H9 (cell line): ENCODE measurements at regions not wholly inside any gene's neighbourhood (a gene's known extent, or its start where the extent isn't known, plus 50 kb on each side); places are given as distances from the start of the nearest gene placed in this dataset.

Experiments used
- DNase-seq: peaks from one replicate; pipeline ENCODE4 v3.0.0-alpha.2; 2017
- H2AFZ ChIP-seq: one replicate; pipeline ENCODE4 v1.6.1; 2013; ENCODE audit warnings: mild to moderate bottlenecking, low read length, control low read depth, moderate library complexity
- H2AK5ac ChIP-seq: 2 replicates; pipeline ENCODE4 v1.6.1; 2013; ENCODE audit warnings: low read length, control low read depth, mixed read lengths; ENCODE audit not compliant: insufficient read length
- H2BK120ac ChIP-seq: one replicate; pipeline ENCODE4 v1.6.1; 2013; ENCODE audit warnings: low read depth, mild to moderate bottlenecking, low read length, control low read depth, inconsistent platforms; ENCODE audit not compliant: poor library complexity, severe bottlenecking
- H2BK12ac ChIP-seq: 2 replicates; pipeline ENCODE4 v1.6.1; 2013; ENCODE audit warnings: low read length, control low read depth, mixed read lengths, low read depth; ENCODE audit not compliant: insufficient read length
- H2BK15ac ChIP-seq: 2 replicates; pipeline ENCODE4 v1.6.1; 2013; ENCODE audit warnings: low read depth, low read length, control low read depth
- H2BK20ac ChIP-seq: one replicate; pipeline ENCODE4 v1.6.1; 2013; ENCODE audit warnings: low read depth, mild to moderate bottlenecking, low read length, control low read depth, inconsistent platforms; ENCODE audit not compliant: poor library complexity, severe bottlenecking
- H2BK5ac ChIP-seq: 2 replicates; pipeline ENCODE4 v1.6.1; 2013; ENCODE audit warnings: low read length, control low read depth, mixed read lengths; ENCODE audit not compliant: insufficient read length
- H3K14ac ChIP-seq: 2 replicates; pipeline ENCODE4 v1.6.1; 2013; ENCODE audit warnings: low read length, control low read depth; ENCODE audit not compliant: insufficient read depth
- H3K18ac ChIP-seq: 2 replicates; pipeline ENCODE4 v1.6.1; 2013; ENCODE audit warnings: low read depth, mild to moderate bottlenecking, mixed read lengths, low read length, control low read depth; ENCODE audit not compliant: insufficient read length
- H3K23ac ChIP-seq: 2 replicates; pipeline ENCODE4 v1.6.1; 2013; ENCODE audit warnings: low read length, control low read depth, mixed read lengths, low read depth; ENCODE audit not compliant: insufficient read length
- H3K23me2 ChIP-seq: 2 replicates; pipeline ENCODE4 v1.6.1; 2013; ENCODE audit warnings: low read depth, mild to moderate bottlenecking, mixed read lengths, low read length, control low read depth; ENCODE audit not compliant: insufficient read length, poor library complexity, severe bottlenecking
- H3K27ac ChIP-seq: 2 replicates; pipeline ENCODE4 v1.5.1; 2013; ENCODE audit warnings: low read length, control low read depth, mixed read lengths, low read depth; ENCODE audit not compliant: insufficient read length
- H3K27me3 ChIP-seq: 2 replicates; pipeline ENCODE4 v1.6.1; 2013; ENCODE audit warnings: low read length, control low read depth, inconsistent platforms; ENCODE audit not compliant: insufficient read depth
- H3K4ac ChIP-seq: 2 replicates; pipeline ENCODE4 v1.6.1; 2013; ENCODE audit warnings: low read depth, mild to moderate bottlenecking, control low read depth, inconsistent platforms, low read length, moderate library complexity
- H3K4me1 ChIP-seq: 2 replicates; pipeline ENCODE4 v1.6.1; 2013; ENCODE audit warnings: low read length, control low read depth, inconsistent platforms; ENCODE audit not compliant: insufficient read depth
- H3K4me2 ChIP-seq: 2 replicates; pipeline ENCODE4 v1.6.1; 2013; ENCODE audit warnings: low read length, control low read depth, mixed read lengths; ENCODE audit not compliant: insufficient read length, insufficient read depth
- H3K56ac ChIP-seq: 2 replicates; pipeline ENCODE4 v1.6.1; 2013; ENCODE audit warnings: low read depth, mild to moderate bottlenecking, mixed read lengths, low read length, control low read depth; ENCODE audit not compliant: insufficient read length
- H3K79me1 ChIP-seq: 2 replicates; pipeline ENCODE4 v1.6.1; 2013; ENCODE audit warnings: low read depth, mild to moderate bottlenecking, moderate library complexity, low read length, control low read depth, inconsistent platforms; ENCODE audit not compliant: insufficient read depth, poor library complexity, severe bottlenecking
- H3K79me2 ChIP-seq: 2 replicates; pipeline ENCODE4 v1.6.1; 2013; ENCODE audit warnings: low read length, control low read depth, inconsistent platforms; ENCODE audit not compliant: insufficient read depth
- H3K9ac ChIP-seq: 2 replicates; pipeline ENCODE4 v1.6.1; 2013; ENCODE audit warnings: low read length, control low read depth, mixed read lengths; ENCODE audit not compliant: insufficient read length; ENCODE audit errors: extremely low read depth
- H3K9me3 ChIP-seq: one replicate; pipeline ENCODE4 v1.6.1; 2013; ENCODE audit warnings: low read depth, low read length, inconsistent platforms; ENCODE audit not compliant: control insufficient read depth
- H3T11ph ChIP-seq: one replicate; pipeline ENCODE4 v1.6.1; 2013; ENCODE audit warnings: mild to moderate bottlenecking, low read length, control low read depth, inconsistent platforms
- H4K20me1 ChIP-seq: one replicate; pipeline ENCODE4 v1.6.1; 2013; ENCODE audit not compliant: control insufficient read depth, insufficient read length, insufficient read depth
- H4K5ac ChIP-seq: 2 replicates; pipeline ENCODE4 v1.6.1; 2013; ENCODE audit warnings: low read depth, mild to moderate bottlenecking, mixed read lengths, low read length, control low read depth; ENCODE audit not compliant: insufficient read length
- H4K8ac ChIP-seq: replicated peaks from 2 replicates; pipeline ENCODE4 v1.6.1; 2013; ENCODE audit warnings: low read length, control low read depth, mixed read lengths, low read depth; ENCODE audit not compliant: insufficient read length
- H4K91ac ChIP-seq: 2 replicates; pipeline ENCODE4 v1.6.1; 2013; ENCODE audit warnings: low read depth, mild to moderate bottlenecking, moderate library complexity, mixed read lengths, low read length, control low read depth; ENCODE audit not compliant: insufficient read length
- H3K27ac Mint-ChIP-seq, 3 experiments: 2 replicates in 2 of 3; 3 replicates in 1 of 3; pipeline ENCODE4 v1.8.0; 2020 to 2021; ENCODE audit warnings: mixed read lengths in 3 of 3, mild to moderate bottlenecking in 1 of 3, moderate library complexity in 1 of 3
- H3K27me3 Mint-ChIP-seq: 2 replicates; pipeline ENCODE4 v1.8.0; 2021; ENCODE audit warnings: low read depth, mild to moderate bottlenecking, moderate library complexity, mixed read lengths
- H3K36me3 Mint-ChIP-seq, 3 experiments: 2 replicates in 2 of 3; 3 replicates in 1 of 3; pipeline ENCODE4 v1.8.0; 2020 to 2021; ENCODE audit warnings: low read depth in 3 of 3, mixed read lengths in 3 of 3; ENCODE audit not compliant: insufficient read depth in 1 of 3
- H3K4me1 Mint-ChIP-seq, 2 experiments: 2 replicates each; pipeline ENCODE4 v1.8.0; 2020; ENCODE audit warnings: mixed read lengths in 2 of 2
- H3K4me3 Mint-ChIP-seq, 2 experiments: 2 replicates in 1 of 2; 3 replicates in 1 of 2; pipeline ENCODE4 v1.8.0; 2020 to 2021; ENCODE audit warnings: mild to moderate bottlenecking in 2 of 2, mixed read lengths in 2 of 2, moderate library complexity in 1 of 2
- H3K9me3 Mint-ChIP-seq, 2 experiments: 2 replicates in 1 of 2; 3 replicates in 1 of 2; pipeline ENCODE4 v1.8.0; 2020; ENCODE audit warnings: mild to moderate bottlenecking in 2 of 2, mixed read lengths in 2 of 2, moderate library complexity in 1 of 2
- WGBS: extraction: QIAGEN DNeasy Blood & Tissue Kit; methylation state at CpG from one replicate; pipeline ENCODE4 v1.1.7; 2013; ENCODE audit warnings: missing lambda C conversion rate, low lambda C conversion rate, mixed read lengths; ENCODE audit not compliant: insufficient read length; ENCODE audit errors: extremely low coverage; 5-methylcytosine and 5-hydroxymethylcytosine counted together
- TF ChIP-seq, protein P1 (sequence below): fragments of 200-600 bp; sonication (generic); conservative IDR thresholded peaks from 3 replicates; pipeline ENCODE4 v1.8.0; 2021; ENCODE audit warnings: antibody characterized with exemption, mild to moderate bottlenecking

DNA sequence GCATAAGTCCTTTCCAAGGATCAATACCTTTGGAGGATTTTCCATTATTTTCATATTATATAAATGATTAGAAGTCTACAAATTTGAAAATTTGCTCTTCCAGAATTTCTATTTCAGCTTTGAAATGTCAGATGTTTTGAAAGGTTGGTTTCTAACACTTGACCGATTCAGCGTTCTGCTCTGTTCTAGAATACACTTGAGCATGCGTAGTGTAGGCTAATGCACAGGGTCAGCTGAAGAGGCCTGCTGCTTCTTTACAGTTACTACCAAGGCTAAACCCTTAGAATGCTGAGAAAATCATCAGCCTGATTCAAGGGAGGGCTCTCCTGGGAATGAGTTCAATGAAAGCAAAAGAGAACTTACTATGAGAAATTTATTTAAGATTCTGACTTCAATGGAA, 177.6 kb downstream of the RNF144B start:
- Histone ChIP-seq H3K4me1 (no peaks in the 10 kb centered on the region), H2BK120ac (no peak overlapping the region), H4K20me1 (no peaks in the 10 kb centered on the region), H2BK15ac (no peak overlapping the region), H4K5ac (no peak overlapping the region), H2AFZ (no peak overlapping the region), H3K79me1 (no peaks in the 10 kb centered on the region), H3K27ac (no peak overlapping the region), H3K18ac (no peak overlapping the region), H2BK5ac (no peak overlapping the region), H2BK12ac (no peak overlapping the region), H3K4me2 (no peak overlapping the region), H3K23ac (no peak overlapping the region), H3K14ac (no peak overlapping the region), H3T11ph (no peak overlapping the region), H3K79me2 (no peaks in the 10 kb centered on the region), H3K4ac (no peak overlapping the region), H3K27me3 (no peaks in the 10 kb centered on the region), H3K9ac (no peak overlapping the region), H3K56ac (no peak overlapping the region), H3K23me2 (no peaks in the 10 kb centered on the region), H4K91ac (no peak overlapping the region), H2AK5ac (no peak overlapping the region), H2BK20ac (no peak overlapping the region), H3K9me3 (no peaks in the 10 kb centered on the region), H4K8ac (no peak overlapping the region)
- Mint-ChIP-seq H3K27ac (no peak overlapping the region), H3K27me3 (0 out of 2 replicates have a peak, but pooled peaks cover 2% of the 10 kb centered on the region), H3K4me1 (no peaks in the 10 kb centered on the region), H3K4me3 (no peak overlapping the region), H3K9me3 (no peaks in the 10 kb centered on the region; a peak in 1 of 5 replicates), H3K36me3 (no peaks in the 10 kb centered on the region)
- WGBS: no CpG with 5 or more reads among the region's 3 CpGs
- no peak for DNase-seq
- TF ChIP-seq, protein P1, sequence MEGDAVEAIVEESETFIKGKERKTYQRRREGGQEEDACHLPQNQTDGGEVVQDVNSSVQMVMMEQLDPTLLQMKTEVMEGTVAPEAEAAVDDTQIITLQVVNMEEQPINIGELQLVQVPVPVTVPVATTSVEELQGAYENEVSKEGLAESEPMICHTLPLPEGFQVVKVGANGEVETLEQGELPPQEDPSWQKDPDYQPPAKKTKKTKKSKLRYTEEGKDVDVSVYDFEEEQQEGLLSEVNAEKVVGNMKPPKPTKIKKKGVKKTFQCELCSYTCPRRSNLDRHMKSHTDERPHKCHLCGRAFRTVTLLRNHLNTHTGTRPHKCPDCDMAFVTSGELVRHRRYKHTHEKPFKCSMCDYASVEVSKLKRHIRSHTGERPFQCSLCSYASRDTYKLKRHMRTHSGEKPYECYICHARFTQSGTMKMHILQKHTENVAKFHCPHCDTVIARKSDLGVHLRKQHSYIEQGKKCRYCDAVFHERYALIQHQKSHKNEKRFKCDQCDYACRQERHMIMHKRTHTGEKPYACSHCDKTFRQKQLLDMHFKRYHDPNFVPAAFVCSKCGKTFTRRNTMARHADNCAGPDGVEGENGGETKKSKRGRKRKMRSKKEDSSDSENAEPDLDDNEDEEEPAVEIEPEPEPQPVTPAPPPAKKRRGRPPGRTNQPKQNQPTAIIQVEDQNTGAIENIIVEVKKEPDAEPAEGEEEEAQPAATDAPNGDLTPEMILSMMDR: no peak
